ENCODE measurements at regions not wholly inside any gene's neighbourhood (a gene's known extent, or its start where the extent isn't known, plus 50 kb on each side); places are given as distances from the start of the nearest gene placed in this dataset.

GRCh38 chr5:172588380-172588779 is 52.7 kb upstream of the NEURL1B start:
- Histone ChIP-seq H3K4me3 (ENCODE audit: low read depth, low read length) (no peak overlapping the region), H3K9me3 (ENCODE audit: control insufficient read depth, insufficient read depth, low read depth, low read length) (no peaks in the 10 kb centered on the region), H3K27ac (ENCODE audit: low read depth, low read length) (no peak overlapping the region), H3K27me3 (ENCODE audit: control insufficient read depth, insufficient read depth, low read length) (peaks cover 5% of the 10 kb centered on the region; the same call in 1 of the 2 replicates), H3K4me1 (ENCODE audit: control insufficient read depth, insufficient read depth, low read length) (peaks cover 34% of the 10 kb centered on the region), H3K9ac (ENCODE audit: low read length) (no peak overlapping the region), H3K36me3 (ENCODE audit: control insufficient read depth, insufficient read depth, low read length) (no peaks in the 10 kb centered on the region)

GRCh38 chr5:172587061-172587405 is 54.0 kb upstream of the NEURL1B start:
- H3K4me3 ChIP-seq (ENCODE audit: low read depth, low read length): no peak overlapping the region
- no peaks in the 10 kb centered on the region for H3K36me3 ChIP-seq (ENCODE audit: control insufficient read depth, insufficient read depth, low read length)
- no peak overlapping the region for H3K27ac ChIP-seq (ENCODE audit: low read depth, low read length)
- H3K27me3 ChIP-seq (ENCODE audit: control insufficient read depth, insufficient read depth, low read length): peaks cover 5% of the 10 kb centered on the region; the same call in 1 of the 2 replicates
- H3K9me3 ChIP-seq (ENCODE audit: control insufficient read depth, insufficient read depth, low read depth, low read length): no peaks in the 10 kb centered on the region
- no peak overlapping the region for H3K9ac ChIP-seq (ENCODE audit: low read length)
- H3K4me1 ChIP-seq (ENCODE audit: control insufficient read depth, insufficient read depth, low read length): peaks cover 34% of the 10 kb centered on the region

GRCh38 chr5:172586125-172587060 is 54.7 kb upstream of the NEURL1B start:
- Histone ChIP-seq H3K4me3 (ENCODE audit: low read depth, low read length) (no peak overlapping the region), H3K9ac (ENCODE audit: low read length) (no peak overlapping the region), H3K4me1 (ENCODE audit: control insufficient read depth, insufficient read depth, low read length) (peaks cover 34% of the 10 kb centered on the region), H3K27ac (ENCODE audit: low read depth, low read length) (no peak overlapping the region), H3K36me3 (ENCODE audit: control insufficient read depth, insufficient read depth, low read length) (no peaks in the 10 kb centered on the region), H3K27me3 (ENCODE audit: control insufficient read depth, insufficient read depth, low read length) (peaks cover 5% of the 10 kb centered on the region; the same call in 1 of the 2 replicates), H3K9me3 (ENCODE audit: control insufficient read depth, insufficient read depth, low read depth, low read length) (no peaks in the 10 kb centered on the region)

- peaks cover 34% of the 10 kb centered on the region for H3K4me1 ChIP-seq (ENCODE audit: control insufficient read depth, insufficient read depth, low read length)
- peaks cover 5% of the 10 kb centered on the region; the same call in 1 of the 2 replicates for H3K27me3 ChIP-seq (ENCODE audit: control insufficient read depth, insufficient read depth, low read length)
- no peak overlapping the region for H3K4me3 ChIP-seq (ENCODE audit: low read depth, low read length)
- no peak overlapping the region for H3K27ac ChIP-seq (ENCODE audit: low read depth, low read length)
- no peaks in the 10 kb centered on the region for H3K9me3 ChIP-seq (ENCODE audit: control insufficient read depth, insufficient read depth, low read depth, low read length)
- no peak overlapping the region for H3K9ac ChIP-seq (ENCODE audit: low read length)
- no peaks in the 10 kb centered on the region for H3K36me3 ChIP-seq (ENCODE audit: control insufficient read depth, insufficient read depth, low read length)
Measured at GRCh38 chr5:172585114-172585513, 55.9 kb upstream of the NEURL1B start.

GRCh38 chr5:172584638-172585037 is 56.4 kb upstream of the NEURL1B start:
- Histone ChIP-seq H3K36me3 (ENCODE audit: control insufficient read depth, insufficient read depth, low read length) (no peaks in the 10 kb centered on the region), H3K4me1 (ENCODE audit: control insufficient read depth, insufficient read depth, low read length) (peaks cover 34% of the 10 kb centered on the region), H3K9ac (ENCODE audit: low read length) (no peak overlapping the region), H3K4me3 (ENCODE audit: low read depth, low read length) (no peak overlapping the region), H3K27me3 (ENCODE audit: control insufficient read depth, insufficient read depth, low read length) (peaks cover 5% of the 10 kb centered on the region; the same call in 1 of the 2 replicates), H3K9me3 (ENCODE audit: control insufficient read depth, insufficient read depth, low read depth, low read length) (no peaks in the 10 kb centered on the region), H3K27ac (ENCODE audit: low read depth, low read length) (no peak overlapping the region)

- Histone ChIP-seq H3K27ac (ENCODE audit: low read depth, low read length) (no peak overlapping the region), H3K4me3 (ENCODE audit: low read depth, low read length) (no peak overlapping the region), H3K27me3 (ENCODE audit: control insufficient read depth, insufficient read depth, low read length) (peaks cover 5% of the 10 kb centered on the region; the same call in 1 of the 2 replicates)
Measured at GRCh38 chr5:172583931-172584511, 57.0 kb upstream of the NEURL1B start.

GRCh38 chr5:172582940-172583339 is 58.1 kb upstream of the NEURL1B start:
- no peak overlapping the region for H3K9ac ChIP-seq (ENCODE audit: low read length)
- peaks cover 2% of the 10 kb centered on the region; the same call in 1 of the 2 replicates for H3K27me3 ChIP-seq (ENCODE audit: control insufficient read depth, insufficient read depth, low read length)
- H3K9me3 ChIP-seq (ENCODE audit: control insufficient read depth, insufficient read depth, low read depth, low read length): no peaks in the 10 kb centered on the region
- H3K36me3 ChIP-seq (ENCODE audit: control insufficient read depth, insufficient read depth, low read length): no peaks in the 10 kb centered on the region
- no peak overlapping the region for H3K4me3 ChIP-seq (ENCODE audit: low read depth, low read length)
- no peak overlapping the region for H3K27ac ChIP-seq (ENCODE audit: low read depth, low read length)
- peaks cover 34% of the 10 kb centered on the region for H3K4me1 ChIP-seq (ENCODE audit: control insufficient read depth, insufficient read depth, low read length)

More at GRCh38 chr5:172583931-172584511, 57.0 kb upstream of the NEURL1B start:
- peaks cover 34% of the 10 kb centered on the region for H3K4me1 ChIP-seq (ENCODE audit: control insufficient read depth, insufficient read depth, low read length)
- H3K36me3 ChIP-seq (ENCODE audit: control insufficient read depth, insufficient read depth, low read length): no peaks in the 10 kb centered on the region
- H3K9me3 ChIP-seq (ENCODE audit: control insufficient read depth, insufficient read depth, low read depth, low read length): no peaks in the 10 kb centered on the region
- H3K9ac ChIP-seq (ENCODE audit: low read length): no peak overlapping the region

GRCh38 chr5:172581315-172581714 is 59.7 kb upstream of the NEURL1B start:
- H3K4me1 ChIP-seq (ENCODE audit: control insufficient read depth, insufficient read depth, low read length): peaks cover 24% of the 10 kb centered on the region
- H3K9ac ChIP-seq (ENCODE audit: low read length): no peak overlapping the region
- H3K27me3 ChIP-seq (ENCODE audit: control insufficient read depth, insufficient read depth, low read length): no peaks in the 10 kb centered on the region; the same call in 1 of the 2 replicates
- H3K27ac ChIP-seq (ENCODE audit: low read depth, low read length): no peak overlapping the region
- H3K4me3 ChIP-seq (ENCODE audit: low read depth, low read length): no peak overlapping the region
- no peaks in the 10 kb centered on the region for H3K36me3 ChIP-seq (ENCODE audit: control insufficient read depth, insufficient read depth, low read length)
- no peaks in the 10 kb centered on the region for H3K9me3 ChIP-seq (ENCODE audit: control insufficient read depth, insufficient read depth, low read depth, low read length)

GRCh38 chr5:172579403-172579990 is 61.6 kb upstream of the NEURL1B start:
- Histone ChIP-seq H3K9ac (ENCODE audit: low read length) (no peak overlapping the region), H3K27me3 (ENCODE audit: control insufficient read depth, insufficient read depth, low read length) (no peaks in the 10 kb centered on the region; the same call in 1 of the 2 replicates), H3K4me3 (ENCODE audit: low read depth, low read length) (no peak overlapping the region), H3K4me1 (ENCODE audit: control insufficient read depth, insufficient read depth, low read length) (peaks cover 16% of the 10 kb centered on the region), H3K9me3 (ENCODE audit: control insufficient read depth, insufficient read depth, low read depth, low read length) (no peaks in the 10 kb centered on the region), H3K36me3 (ENCODE audit: control insufficient read depth, insufficient read depth, low read length) (no peaks in the 10 kb centered on the region), H3K27ac (ENCODE audit: low read depth, low read length) (no peak overlapping the region)

- Histone ChIP-seq H3K27me3 (ENCODE audit: control insufficient read depth, insufficient read depth, low read length) (no peaks in the 10 kb centered on the region; the same call in 1 of the 2 replicates), H3K9ac (ENCODE audit: low read length) (no peak overlapping the region), H3K36me3 (ENCODE audit: control insufficient read depth, insufficient read depth, low read length) (no peaks in the 10 kb centered on the region), H3K9me3 (ENCODE audit: control insufficient read depth, insufficient read depth, low read depth, low read length) (no peaks in the 10 kb centered on the region), H3K27ac (ENCODE audit: low read depth, low read length) (no peak overlapping the region), H3K4me3 (ENCODE audit: low read depth, low read length) (no peak overlapping the region), H3K4me1 (ENCODE audit: control insufficient read depth, insufficient read depth, low read length) (peaks cover 12% of the 10 kb centered on the region; the same call in 1 of the 2 replicates)
Measured at GRCh38 chr5:172577267-172577909, 63.7 kb upstream of the NEURL1B start.

All from HUES6 (cell line).